NT2/D1 (cell line): ENCODE measurements at regions not wholly inside any gene's neighbourhood (a gene's known extent, or its start where the extent isn't known, plus 50 kb on each side); places are given as distances from the start of the nearest gene placed in this dataset.

Experiments used
- SUZ12 ChIP-seq: IDR thresholded peaks from 2 replicates; pipeline ENCODE4 v1.6.1; 2011; ENCODE audit not compliant: insufficient read length, insufficient read depth; ENCODE audit errors: extremely low read depth
- YY1 ChIP-seq: IDR thresholded peaks from 2 replicates; pipeline ENCODE4 v1.6.1; 2011; ENCODE audit not compliant: insufficient read length, insufficient read depth
- ZNF274 ChIP-seq: IDR thresholded peaks from 2 replicates; pipeline ENCODE4 v1.6.1; 2011; ENCODE audit warnings: mild to moderate bottlenecking, low read depth, low read length

- no peak for TF ChIP-seq YY1
- TF ChIP-seq ZNF274: no peak
- TF ChIP-seq SUZ12: no peak
Observed at GRCh38 chr13:74620711-74621110, 486.5 kb upstream of the KLF12 start.
